ENCODE measurements at regions not wholly inside any gene's neighbourhood (a gene's known extent, or its start where the extent isn't known, plus 50 kb on each side); places are given as distances from the start of the nearest gene placed in this dataset.

DNA sequence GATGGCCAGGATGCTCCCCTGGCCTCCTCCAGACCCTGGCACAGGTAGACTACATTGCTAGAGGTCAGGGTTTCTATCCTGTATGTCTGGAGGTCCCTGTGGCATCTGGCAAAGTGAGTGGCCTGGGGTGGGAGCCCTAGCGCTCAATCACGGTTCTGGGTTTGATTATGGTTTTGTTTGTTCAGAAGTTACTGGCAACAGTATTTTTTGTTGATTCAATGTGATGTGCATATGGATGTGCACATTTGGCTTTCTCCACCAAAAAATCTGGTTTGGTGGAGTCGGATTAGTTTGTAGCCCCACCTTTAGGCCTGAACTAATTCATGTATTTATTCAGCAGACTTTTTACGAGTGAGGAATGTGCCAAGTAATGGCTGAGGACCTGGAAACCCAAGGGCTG lies 109.7 kb downstream of the VEGFA start:
- TF ChIP-seq, protein P1, sequence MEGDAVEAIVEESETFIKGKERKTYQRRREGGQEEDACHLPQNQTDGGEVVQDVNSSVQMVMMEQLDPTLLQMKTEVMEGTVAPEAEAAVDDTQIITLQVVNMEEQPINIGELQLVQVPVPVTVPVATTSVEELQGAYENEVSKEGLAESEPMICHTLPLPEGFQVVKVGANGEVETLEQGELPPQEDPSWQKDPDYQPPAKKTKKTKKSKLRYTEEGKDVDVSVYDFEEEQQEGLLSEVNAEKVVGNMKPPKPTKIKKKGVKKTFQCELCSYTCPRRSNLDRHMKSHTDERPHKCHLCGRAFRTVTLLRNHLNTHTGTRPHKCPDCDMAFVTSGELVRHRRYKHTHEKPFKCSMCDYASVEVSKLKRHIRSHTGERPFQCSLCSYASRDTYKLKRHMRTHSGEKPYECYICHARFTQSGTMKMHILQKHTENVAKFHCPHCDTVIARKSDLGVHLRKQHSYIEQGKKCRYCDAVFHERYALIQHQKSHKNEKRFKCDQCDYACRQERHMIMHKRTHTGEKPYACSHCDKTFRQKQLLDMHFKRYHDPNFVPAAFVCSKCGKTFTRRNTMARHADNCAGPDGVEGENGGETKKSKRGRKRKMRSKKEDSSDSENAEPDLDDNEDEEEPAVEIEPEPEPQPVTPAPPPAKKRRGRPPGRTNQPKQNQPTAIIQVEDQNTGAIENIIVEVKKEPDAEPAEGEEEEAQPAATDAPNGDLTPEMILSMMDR (IDR thresholded peaks at IDR 0.05), result no peak
- no peak for TF ChIP-seq POLR2A (IDR thresholded peaks at IDR 0.05)
